ENCODE measurements at regions not wholly inside any gene's neighbourhood (a gene's known extent, or its start where the extent isn't known, plus 50 kb on each side); places are given as distances from the start of the nearest gene placed in this dataset.

- POLR2A ChIA-PET, result no interaction called here
- ATAC-seq, result no peak
These were observed 610.4 kb upstream of the SLC8A1 start for GRCh38 chr2:41062336-41062735.

GRCh38 chr2:41066168-41066567, 614.3 kb upstream of the SLC8A1 start:
- no peak overlapping the region for H3K4me3 ChIP-seq (ENCODE audit: low read length)
- DNase-seq (no peak), ATAC-seq (no peak)
- Mint-ChIP-seq H3K36me3 (no peaks in the 10 kb centered on the region), H3K27ac (no peak overlapping the region), H3K4me1 (no peaks in the 10 kb centered on the region), H3K27me3 (no peaks in the 10 kb centered on the region), H3K4me3 (no peak overlapping the region), H3K9me3 (peaks cover 0 to 18% (median 0%) of the 10 kb centered on the region in 11 donors)
- H3K4me1 ChIP-seq (ENCODE audit: control insufficient read depth in 2 of 2, insufficient read depth in 2 of 2, low read length in 2 of 2), result no peaks in the 10 kb centered on the region
- CTCF ChIA-PET, result no interaction called here
- no peaks in the 10 kb centered on the region for H3K9me3 ChIP-seq (ENCODE audit: control insufficient read depth in 2 of 3, low read length in 3 of 3)
- no peaks in the 10 kb centered on the region for H3K36me3 ChIP-seq (ENCODE audit: control insufficient read depth in 2 of 3, insufficient read depth in 3 of 3, low read length in 3 of 3)
- intact Hi-C loops (cut with micrococcal nuclease), result no loop called here
- no peak overlapping the region for H3K27ac ChIP-seq (ENCODE audit: low read depth, low read length)
- H3K27me3 ChIP-seq (ENCODE audit: control insufficient read depth in 2 of 2, insufficient read depth in 2 of 2, low read length in 2 of 2), result no peaks in the 10 kb centered on the region
- POLR2A ChIA-PET, result no interaction called here

More at GRCh38 chr2:41062336-41062735, 610.4 kb upstream of the SLC8A1 start:
- Mint-ChIP-seq H3K27me3 (no peaks in the 10 kb centered on the region), H3K27ac (no peak overlapping the region), H3K9me3 (peaks cover 0 to 11% (median 0%) of the 10 kb centered on the region in 11 donors), H3K4me3 (no peak overlapping the region), H3K4me1 (no peaks in the 10 kb centered on the region), H3K36me3 (no peaks in the 10 kb centered on the region)
- H3K9me3 ChIP-seq (ENCODE audit: control insufficient read depth in 2 of 3, low read length in 3 of 3), result no peaks in the 10 kb centered on the region
- intact Hi-C loops (cut with micrococcal nuclease), result no loop called here
- H3K4me3 ChIP-seq (ENCODE audit: low read length), result no peak overlapping the region
- H3K36me3 ChIP-seq (ENCODE audit: control insufficient read depth in 2 of 3, insufficient read depth in 3 of 3, low read length in 3 of 3), result no peaks in the 10 kb centered on the region
- no peaks in the 10 kb centered on the region for H3K27me3 ChIP-seq (ENCODE audit: control insufficient read depth in 2 of 2, insufficient read depth in 2 of 2, low read length in 2 of 2)
- CTCF ChIA-PET, result no interaction called here
- no peak overlapping the region for H3K27ac ChIP-seq (ENCODE audit: low read depth, low read length)
- DNase-seq, result no peak
- no peaks in the 10 kb centered on the region for H3K4me1 ChIP-seq (ENCODE audit: control insufficient read depth in 2 of 2, insufficient read depth in 2 of 2, low read length in 2 of 2)

GRCh38 chr2:41068740-41069139, 616.9 kb upstream of the SLC8A1 start:
- Mint-ChIP-seq H3K27me3 (no peaks in the 10 kb centered on the region), H3K9me3 (peaks cover 0 to 17% (median 0%) of the 10 kb centered on the region in 11 donors), H3K4me3 (no peak overlapping the region), H3K27ac (no peak overlapping the region), H3K36me3 (no peaks in the 10 kb centered on the region), H3K4me1 (no peaks in the 10 kb centered on the region)
- no peak for DNase-seq
- POLR2A ChIA-PET, result no interaction called here
- Histone ChIP-seq H3K27ac (ENCODE audit: low read depth, low read length) (no peak overlapping the region), H3K4me1 (ENCODE audit: control insufficient read depth in 2 of 2, insufficient read depth in 2 of 2, low read length in 2 of 2) (no peaks in the 10 kb centered on the region), H3K4me3 (ENCODE audit: low read length) (no peak overlapping the region), H3K9me3 (ENCODE audit: control insufficient read depth in 2 of 3, low read length in 3 of 3) (no peaks in the 10 kb centered on the region), H3K36me3 (ENCODE audit: control insufficient read depth in 2 of 3, insufficient read depth in 3 of 3, low read length in 3 of 3) (no peaks in the 10 kb centered on the region), H3K27me3 (ENCODE audit: control insufficient read depth in 2 of 2, insufficient read depth in 2 of 2, low read length in 2 of 2) (no peaks in the 10 kb centered on the region)
- CTCF ChIA-PET, result no interaction called here
- no peak for ATAC-seq
- intact Hi-C loops (cut with micrococcal nuclease), result no loop called here

GRCh38 chr2:41078341-41078740, 626.5 kb upstream of the SLC8A1 start:
- Histone ChIP-seq H3K36me3 (ENCODE audit: control insufficient read depth in 2 of 3, insufficient read depth in 3 of 3, low read length in 3 of 3) (no peaks in the 10 kb centered on the region), H3K9me3 (ENCODE audit: control insufficient read depth in 2 of 3, low read length in 3 of 3) (no peaks in the 10 kb centered on the region), H3K27ac (ENCODE audit: low read depth, low read length) (no peak overlapping the region), H3K4me3 (ENCODE audit: low read length) (no peak overlapping the region), H3K4me1 (ENCODE audit: control insufficient read depth in 2 of 2, insufficient read depth in 2 of 2, low read length in 2 of 2) (no peaks in the 10 kb centered on the region), H3K27me3 (ENCODE audit: control insufficient read depth in 2 of 2, insufficient read depth in 2 of 2, low read length in 2 of 2) (no peaks in the 10 kb centered on the region)
- H3K4me3 Mint-ChIP-seq, result no peak overlapping the region
- ChIA-PET POLR2A (no interaction called here), CTCF (no interaction called here)
- no peaks in the 10 kb centered on the region for H3K4me1 Mint-ChIP-seq
- ATAC-seq, result no peak
- no peaks in the 10 kb centered on the region for H3K27me3 Mint-ChIP-seq
- peaks cover 0 to 14% (median 3%) of the 10 kb centered on the region in 11 donors for H3K9me3 Mint-ChIP-seq
- H3K27ac Mint-ChIP-seq, result no peak overlapping the region
- no peaks in the 10 kb centered on the region for H3K36me3 Mint-ChIP-seq
- intact Hi-C loops (cut with micrococcal nuclease), result no loop called here
- no peak for DNase-seq

- ATAC-seq, result no peak
- Mint-ChIP-seq H3K27me3 (no peaks in the 10 kb centered on the region), H3K4me1 (no peaks in the 10 kb centered on the region), H3K9me3 (peaks cover 0 to 15% (median 3%) of the 10 kb centered on the region in 11 donors), H3K4me3 (no peak overlapping the region), H3K36me3 (no peaks in the 10 kb centered on the region), H3K27ac (no peak overlapping the region)
- no peaks in the 10 kb centered on the region for H3K9me3 ChIP-seq (ENCODE audit: control insufficient read depth in 2 of 3, low read length in 3 of 3)
- no peaks in the 10 kb centered on the region for H3K36me3 ChIP-seq (ENCODE audit: control insufficient read depth in 2 of 3, insufficient read depth in 3 of 3, low read length in 3 of 3)
- intact Hi-C loops (cut with micrococcal nuclease), result no loop called here
- no peaks in the 10 kb centered on the region for H3K4me1 ChIP-seq (ENCODE audit: control insufficient read depth in 2 of 2, insufficient read depth in 2 of 2, low read length in 2 of 2)
- no peak overlapping the region for H3K27ac ChIP-seq (ENCODE audit: low read depth, low read length)
- DNase-seq, result no peak
- ChIA-PET CTCF (no interaction called here), POLR2A (no interaction called here)
- no peak overlapping the region for H3K4me3 ChIP-seq (ENCODE audit: low read length)
- no peaks in the 10 kb centered on the region for H3K27me3 ChIP-seq (ENCODE audit: control insufficient read depth in 2 of 2, insufficient read depth in 2 of 2, low read length in 2 of 2)
These were observed 627.1 kb upstream of the SLC8A1 start for GRCh38 chr2:41079011-41079410.

- Mint-ChIP-seq H3K36me3 (no peaks in the 10 kb centered on the region), H3K9me3 (peaks cover 0 to 5% (median 3%) of the 10 kb centered on the region in 11 donors), H3K27ac (no peak overlapping the region), H3K4me3 (no peak overlapping the region), H3K27me3 (no peaks in the 10 kb centered on the region), H3K4me1 (no peaks in the 10 kb centered on the region)
- H3K9me3 ChIP-seq (ENCODE audit: control insufficient read depth in 2 of 3, low read length in 3 of 3), result no peaks in the 10 kb centered on the region
- DNase-seq, result no peak
- H3K4me3 ChIP-seq (ENCODE audit: low read length), result no peak overlapping the region
- H3K27ac ChIP-seq (ENCODE audit: low read depth, low read length), result no peak overlapping the region
- POLR2A ChIA-PET, result no interaction called here
- H3K27me3 ChIP-seq (ENCODE audit: control insufficient read depth in 2 of 2, insufficient read depth in 2 of 2, low read length in 2 of 2), result no peaks in the 10 kb centered on the region
- no peaks in the 10 kb centered on the region for H3K4me1 ChIP-seq (ENCODE audit: control insufficient read depth in 2 of 2, insufficient read depth in 2 of 2, low read length in 2 of 2)
- ATAC-seq, result no peak
- intact Hi-C loops (cut with micrococcal nuclease), result no loop called here
- H3K36me3 ChIP-seq (ENCODE audit: control insufficient read depth in 2 of 3, insufficient read depth in 3 of 3, low read length in 3 of 3), result no peaks in the 10 kb centered on the region
- CTCF ChIA-PET, result no interaction called here
These were observed 632.4 kb upstream of the SLC8A1 start for GRCh38 chr2:41084321-41084720.

GRCh38 chr2:41087946-41088345, 636.1 kb upstream of the SLC8A1 start:
- no peak for ATAC-seq
- Histone ChIP-seq H3K27ac (ENCODE audit: low read depth, low read length) (no peak overlapping the region), H3K9me3 (ENCODE audit: control insufficient read depth in 2 of 3, low read length in 3 of 3) (no peaks in the 10 kb centered on the region), H3K4me3 (ENCODE audit: low read length) (no peak overlapping the region), H3K4me1 (ENCODE audit: control insufficient read depth in 2 of 2, insufficient read depth in 2 of 2, low read length in 2 of 2) (no peaks in the 10 kb centered on the region), H3K27me3 (ENCODE audit: control insufficient read depth in 2 of 2, insufficient read depth in 2 of 2, low read length in 2 of 2) (no peaks in the 10 kb centered on the region), H3K36me3 (ENCODE audit: control insufficient read depth in 2 of 3, insufficient read depth in 3 of 3, low read length in 3 of 3) (no peaks in the 10 kb centered on the region)
- Mint-ChIP-seq H3K4me1 (no peaks in the 10 kb centered on the region), H3K4me3 (no peak overlapping the region), H3K9me3 (peaks cover 0 to 8% (median 0%) of the 10 kb centered on the region in 11 donors), H3K27ac (no peak overlapping the region), H3K36me3 (no peaks in the 10 kb centered on the region), H3K27me3 (no peaks in the 10 kb centered on the region)
- DNase-seq, result no peak
- POLR2A ChIA-PET, result no interaction called here
- CTCF ChIA-PET, result no interaction called here
- intact Hi-C loops (cut with micrococcal nuclease), result no loop called here
